ENCODE measurements at regions not wholly inside any gene's neighbourhood (a gene's known extent, or its start where the extent isn't known, plus 50 kb on each side); places are given as distances from the start of the nearest gene placed in this dataset.
"Not testable (repeated sequence)": the region's sequence is repeated elsewhere in the genome, so short reads cannot be mapped to it uniquely, and the experiment has no call there.

- no peak for DNase-seq (ENCODE audit: low read depth in 3 of 3)
Measured at GRCh38 chr4:164313853-164314252, 440.1 kb upstream of the SMIM31 start.

DNA sequence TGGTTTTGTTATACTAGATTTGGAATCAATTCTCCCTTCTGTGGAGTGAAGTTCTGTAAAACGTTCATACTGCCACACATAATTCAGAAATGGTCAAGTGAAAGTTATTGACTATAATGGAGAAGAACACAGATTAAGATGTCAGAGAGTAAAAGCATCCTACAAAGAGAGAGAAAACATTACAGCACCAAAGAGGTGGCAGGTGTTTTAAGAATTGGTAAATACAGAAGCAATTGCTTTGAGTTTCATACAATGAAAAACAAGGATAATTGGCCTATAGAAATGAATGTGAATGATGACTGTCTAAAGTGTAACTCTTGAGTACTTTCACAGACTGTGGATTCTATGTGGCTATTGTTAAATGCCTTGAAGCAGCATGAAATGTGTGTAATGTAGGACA lies 435.6 kb upstream of the SMIM31 start:
- DNase-seq (ENCODE audit: low read depth in 3 of 3): no peak

- DNase-seq (ENCODE audit: low read depth in 3 of 3): no peak
Measured at GRCh38 chr4:164319688-164320087, 434.2 kb upstream of the SMIM31 start.

DNA sequence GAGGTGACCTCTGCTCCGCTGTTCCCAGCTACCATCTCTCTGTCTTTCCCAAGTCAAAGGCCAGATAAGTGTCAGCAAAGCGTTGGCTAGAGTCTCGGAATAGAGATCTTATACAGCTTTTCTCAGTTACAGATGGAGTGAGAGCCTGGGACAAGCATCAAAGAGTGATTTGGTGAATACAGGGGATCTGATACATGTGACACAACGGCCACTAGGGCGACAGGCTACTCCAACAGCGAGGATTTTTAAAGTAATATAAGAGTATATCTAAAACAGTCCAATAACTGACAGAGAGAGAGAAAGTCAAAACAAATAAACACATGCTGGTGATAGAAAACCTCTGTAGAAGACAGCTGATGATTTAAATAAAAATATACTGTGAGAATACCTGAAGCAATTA lies 433.1 kb upstream of the SMIM31 start:
- DNase-seq (ENCODE audit: low read depth in 3 of 3): no peak

DNA sequence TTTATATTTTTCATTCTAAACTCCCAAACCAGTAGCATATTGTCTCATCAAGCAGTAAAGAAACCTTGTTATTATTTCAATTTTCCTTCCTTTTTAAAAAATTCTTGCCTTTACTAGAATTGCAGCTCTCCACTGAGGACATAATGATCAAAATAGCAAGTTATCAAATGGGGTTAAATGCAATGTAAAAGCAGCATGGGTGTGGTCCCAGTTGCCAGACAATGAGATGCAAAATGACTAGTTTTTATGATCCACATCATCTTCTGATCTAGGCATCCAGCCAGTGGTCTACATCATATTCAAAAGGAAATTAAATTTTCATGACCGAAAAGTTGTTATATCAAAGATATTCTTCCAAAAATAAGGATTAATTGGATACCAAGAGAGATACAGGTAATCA lies 427.9 kb upstream of the SMIM31 start:
- no peak for DNase-seq (ENCODE audit: low read depth in 3 of 3)

DNA sequence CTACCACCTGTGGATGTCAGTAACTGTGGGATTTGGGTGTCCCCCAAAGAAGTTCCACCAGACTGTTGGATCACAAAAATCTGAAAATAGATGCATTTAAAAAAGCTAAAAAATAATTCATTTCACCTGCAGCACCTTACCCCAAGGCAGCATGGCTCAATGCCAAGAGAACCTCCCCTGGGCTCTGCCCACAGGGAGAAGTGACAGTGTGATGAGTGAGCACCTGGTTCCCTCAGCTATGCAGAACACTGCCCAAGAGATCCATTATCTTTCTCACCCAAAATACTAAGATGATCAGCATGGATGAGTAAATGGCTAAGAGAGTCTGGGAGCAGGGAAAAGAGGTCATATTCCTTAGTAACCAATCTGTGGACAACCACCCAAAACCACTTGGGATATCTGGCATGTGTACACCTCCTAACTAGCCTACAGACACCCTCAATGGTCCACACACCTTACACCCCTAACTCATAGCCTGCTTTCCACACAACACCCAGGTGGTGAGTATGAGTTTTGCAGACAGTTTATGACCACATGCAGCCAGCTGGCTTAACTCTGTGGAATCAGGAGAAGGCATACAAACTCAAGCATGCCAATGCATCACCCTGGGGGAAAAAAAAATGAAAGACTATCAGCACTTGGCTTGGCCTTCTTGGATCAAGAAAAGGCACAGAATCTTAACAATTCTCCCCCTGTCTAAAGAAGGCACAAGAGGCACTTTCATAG lies 416.5 kb upstream of the SMIM31 start:
- no peak for DNase-seq (ENCODE audit: low read depth in 3 of 3)

GRCh38 chr4:164343472-164343976 lies 410.4 kb upstream of the SMIM31 start:
- DNase-seq (ENCODE audit: low read depth in 3 of 3): no peak

GRCh38 chr4:164345756-164346155 lies 408.2 kb upstream of the SMIM31 start:
- DNase-seq (ENCODE audit: low read depth in 3 of 3): no peak

DNA sequence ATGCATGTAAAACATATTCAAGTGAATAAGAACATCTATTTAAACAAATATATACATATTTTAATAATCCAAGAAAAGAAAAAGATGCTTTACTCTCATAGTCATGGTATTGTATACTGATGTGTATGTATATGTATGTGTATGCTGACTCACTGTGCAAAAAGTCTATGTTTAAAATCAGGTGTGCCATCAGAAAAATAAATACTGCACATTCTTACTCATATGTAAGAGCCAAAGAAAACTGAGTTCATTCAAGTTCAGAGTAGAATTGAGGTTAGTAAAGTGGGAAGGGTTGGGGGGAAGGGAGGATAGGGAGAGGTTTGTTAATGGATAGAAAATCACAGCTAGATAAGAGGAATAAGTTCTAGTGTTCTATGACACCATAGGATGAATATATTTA lies 403.9 kb upstream of the SMIM31 start:
- no peak for DNase-seq (ENCODE audit: low read depth in 3 of 3)

DNA sequence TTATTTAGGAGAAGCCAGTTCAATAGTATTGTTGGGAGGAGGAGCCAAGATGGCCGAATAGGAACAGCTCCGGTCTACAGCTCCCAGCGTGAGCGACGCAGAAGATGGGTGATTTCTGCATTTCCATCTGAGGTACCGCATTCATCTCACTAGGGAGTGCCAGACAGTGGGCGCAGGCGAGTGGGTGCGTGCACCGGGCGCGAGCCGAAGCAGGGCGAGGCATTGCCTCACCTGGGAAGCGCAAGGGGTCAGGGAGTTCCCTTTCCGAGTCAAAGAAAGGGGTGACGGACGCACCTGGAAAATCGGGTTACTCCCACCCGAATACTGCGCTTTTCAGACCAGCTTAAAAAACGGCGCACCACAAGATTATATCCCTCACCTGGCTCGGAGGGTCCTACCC lies 403.2 kb upstream of the SMIM31 start:
- DNase-seq (ENCODE audit: low read depth in 3 of 3): not testable (repeated sequence)

DNA sequence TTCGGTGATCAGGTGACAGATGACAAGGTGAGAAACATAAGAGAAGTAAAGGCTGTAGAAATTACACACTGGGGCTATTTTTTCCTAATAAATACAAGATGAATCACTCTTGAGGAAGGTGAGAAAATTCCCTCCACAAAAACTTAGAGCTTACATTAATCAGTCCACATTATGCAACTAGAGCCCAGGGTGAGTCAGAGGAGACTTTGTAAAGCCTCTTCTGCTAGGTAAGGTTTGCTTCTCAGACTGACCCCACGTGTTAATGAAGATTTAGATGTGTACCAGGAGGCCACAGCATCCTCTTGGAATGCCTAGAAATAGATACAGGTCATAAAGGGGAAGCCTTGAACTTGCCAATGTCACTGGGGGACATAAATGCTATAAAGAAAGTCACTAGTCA lies 396.0 kb upstream of the SMIM31 start:
- no peak for DNase-seq (ENCODE audit: low read depth in 3 of 3)

DNA sequence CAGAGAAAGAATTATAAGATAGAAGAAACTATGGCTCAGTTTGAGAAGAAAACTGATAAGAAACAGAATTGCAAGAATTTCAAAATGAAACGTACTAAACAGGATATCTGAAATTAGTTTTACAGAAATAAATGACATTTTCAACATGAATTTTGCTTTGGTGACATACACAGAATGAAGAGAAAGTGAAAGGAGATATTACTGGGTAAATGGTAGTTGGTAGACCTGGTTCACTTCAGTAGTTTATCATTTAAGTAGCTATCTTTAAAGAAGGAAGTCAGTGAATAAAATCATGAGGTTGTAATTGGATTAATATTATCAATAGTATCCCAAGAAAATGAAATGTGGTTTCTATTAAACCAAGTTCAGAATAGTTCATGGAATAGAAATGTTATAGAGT lies 395.5 kb upstream of the SMIM31 start:
- no peak for DNase-seq (ENCODE audit: low read depth in 3 of 3)

- no peak for DNase-seq (ENCODE audit: low read depth in 3 of 3)
Measured at GRCh38 chr4:164359881-164360280, 394.1 kb upstream of the SMIM31 start.

GRCh38 chr4:164368894-164369293 lies 385.0 kb upstream of the SMIM31 start:
- DNase-seq (ENCODE audit: low read depth in 3 of 3): no peak

- no peak for DNase-seq (ENCODE audit: low read depth in 3 of 3)
Measured at GRCh38 chr4:164373021-164373420, 380.9 kb upstream of the SMIM31 start.

DNA sequence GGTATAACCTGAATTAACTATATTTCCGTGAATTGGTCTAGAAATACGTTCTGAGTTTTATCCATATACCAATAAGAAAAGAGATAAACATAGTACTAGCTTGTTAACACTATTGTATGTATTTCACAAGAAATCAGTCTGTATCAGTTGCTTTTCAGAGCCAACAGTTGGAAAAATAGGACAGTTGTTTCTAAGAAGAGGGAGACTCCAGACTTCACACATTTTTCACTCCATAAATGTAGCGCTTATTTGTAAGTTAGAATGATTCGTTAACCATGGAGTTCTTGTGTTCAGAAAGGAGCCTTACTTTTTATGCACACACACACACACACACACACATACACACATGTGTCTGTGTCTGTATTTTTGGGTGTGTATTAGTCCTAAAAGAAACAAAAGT lies 376.7 kb upstream of the SMIM31 start:
- no peak for DNase-seq (ENCODE audit: low read depth in 3 of 3)

- DNase-seq (ENCODE audit: low read depth in 3 of 3): no peak
Measured at GRCh38 chr4:164378361-164378760, 375.6 kb upstream of the SMIM31 start.

GRCh38 chr4:164379694-164380093 lies 374.2 kb upstream of the SMIM31 start:
- no peak for DNase-seq (ENCODE audit: low read depth in 3 of 3)

- DNase-seq (ENCODE audit: low read depth in 3 of 3): no peak
Measured at GRCh38 chr4:164381859-164382258, 372.1 kb upstream of the SMIM31 start.

- no peak for DNase-seq (ENCODE audit: low read depth in 3 of 3)
Measured at GRCh38 chr4:164383058-164383357, 370.9 kb upstream of the SMIM31 start.

DNA sequence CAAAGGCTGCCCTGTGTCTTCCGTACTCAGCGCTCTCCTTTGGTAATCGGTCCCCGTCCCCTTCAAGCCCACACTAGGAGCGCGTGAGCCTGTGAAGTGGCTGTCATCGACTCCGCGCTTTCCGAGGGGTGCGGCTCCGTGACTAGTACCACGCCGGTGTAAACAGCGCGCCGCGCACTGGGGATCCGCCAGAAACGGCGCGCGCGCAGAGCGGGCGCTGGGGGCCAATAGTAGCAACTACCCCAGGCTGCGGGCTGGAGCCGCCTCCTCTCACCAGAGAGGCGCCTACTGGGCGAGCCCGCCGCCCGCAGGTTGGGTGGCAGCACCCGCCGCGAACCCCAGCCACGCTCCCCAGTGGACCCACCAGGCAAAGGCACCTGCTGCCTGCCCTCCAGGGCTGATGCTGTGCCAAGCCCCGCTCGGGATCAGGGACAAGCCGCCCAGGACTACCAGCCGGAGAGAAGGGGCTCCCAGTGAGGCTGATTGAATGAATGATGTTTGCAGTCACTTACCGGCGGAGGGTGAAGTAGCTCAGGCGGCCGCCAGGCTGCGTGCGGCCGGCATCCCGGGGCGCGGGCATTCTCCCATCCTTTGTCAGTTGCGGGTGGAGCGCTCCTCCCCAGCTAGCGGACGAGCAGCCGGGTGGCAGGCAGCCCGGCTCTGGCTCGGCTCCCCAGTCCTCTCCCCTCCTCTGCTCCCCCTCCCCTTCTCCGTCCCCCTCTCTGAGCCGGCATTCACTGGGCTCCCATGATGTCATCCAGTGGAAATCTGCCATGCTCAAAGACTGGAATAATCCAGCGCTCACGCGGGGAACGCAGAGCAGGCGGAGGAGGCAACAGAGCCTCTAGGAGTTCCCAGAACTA lies 370.3 kb upstream of the SMIM31 start:
- DNase-seq (ENCODE audit: low read depth in 3 of 3): no peak

- no peak for DNase-seq (ENCODE audit: low read depth in 3 of 3)
Measured at GRCh38 chr4:164384416-164384815, 369.5 kb upstream of the SMIM31 start.

DNA sequence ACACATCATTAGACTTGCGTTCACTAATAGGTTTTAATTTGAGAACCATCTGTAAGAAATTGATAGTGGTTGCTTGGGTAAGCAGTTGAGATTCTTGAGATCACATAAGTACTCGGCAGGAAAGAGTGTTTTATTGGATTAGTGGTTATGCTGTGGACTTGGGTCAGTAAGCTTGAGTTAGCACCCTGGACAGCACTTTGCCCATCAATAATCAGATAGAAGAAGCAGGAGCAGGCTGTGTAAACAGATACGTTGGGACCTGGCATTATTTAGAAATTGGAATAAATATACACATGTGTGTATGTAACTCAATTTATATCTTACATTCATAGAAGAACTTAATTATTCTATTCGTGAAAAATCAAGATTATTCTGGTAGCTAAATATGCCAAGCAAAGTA lies 357.5 kb upstream of the SMIM31 start:
- no peak for DNase-seq (ENCODE audit: low read depth in 3 of 3)

Data from stimulated activated CD4-positive, alpha-beta T cell treated with anti-CD3 and anti-CD28 coated beads, TNF-alpha, amount 100 ng/mL, for 48 hours (primary cell).